T follicular helper cell (primary cell): ENCODE measurements at regions not wholly inside any gene's neighbourhood (a gene's known extent, or its start where the extent isn't known, plus 50 kb on each side); places are given as distances from the start of the nearest gene placed in this dataset.

Experiments used
- DNase-seq: peaks from one replicate; pipeline ENCODE4 v3.0.0-alpha.2; 2020; ENCODE audit warnings: low read depth

DNA sequence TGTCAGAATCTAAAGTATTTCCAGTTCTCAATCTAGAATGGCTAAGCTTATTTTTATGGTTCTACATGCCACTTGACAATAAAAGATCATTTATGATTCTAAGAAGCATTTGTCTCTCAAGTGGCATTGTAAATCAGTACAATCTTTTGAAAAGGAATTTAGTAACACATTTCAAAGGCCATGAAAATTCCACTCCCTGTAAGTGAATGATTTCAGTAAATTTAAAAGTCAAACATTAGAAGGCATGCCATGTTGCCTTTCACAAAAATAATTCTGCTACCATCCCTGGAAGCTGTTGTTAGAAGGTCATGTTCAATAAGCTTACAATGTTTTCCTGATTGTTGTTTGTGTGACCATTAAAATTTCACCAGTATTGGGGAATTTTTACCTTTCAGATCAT is 142.9 kb downstream of the RPIA start:
- no peak for DNase-seq

DNA sequence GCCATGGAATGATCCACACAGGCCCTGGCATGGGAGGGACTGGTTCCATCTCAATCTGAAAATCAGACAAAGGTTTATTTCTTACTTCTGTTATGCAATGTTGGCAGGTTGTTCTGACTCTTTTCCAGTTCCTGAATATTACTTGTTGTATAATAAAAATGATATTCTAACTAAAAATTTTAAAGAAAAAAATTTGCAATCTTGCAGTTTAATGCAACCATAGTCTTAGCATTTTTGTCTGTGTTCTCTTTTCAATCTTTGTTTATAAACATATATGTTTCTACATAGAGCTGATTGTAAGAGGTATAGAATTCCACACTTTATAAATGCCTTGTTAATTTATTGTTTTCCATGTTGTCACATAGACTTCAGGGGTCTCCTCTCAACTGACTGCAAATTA is 143.4 kb downstream of the RPIA start:
- DNase-seq = no peak

DNA sequence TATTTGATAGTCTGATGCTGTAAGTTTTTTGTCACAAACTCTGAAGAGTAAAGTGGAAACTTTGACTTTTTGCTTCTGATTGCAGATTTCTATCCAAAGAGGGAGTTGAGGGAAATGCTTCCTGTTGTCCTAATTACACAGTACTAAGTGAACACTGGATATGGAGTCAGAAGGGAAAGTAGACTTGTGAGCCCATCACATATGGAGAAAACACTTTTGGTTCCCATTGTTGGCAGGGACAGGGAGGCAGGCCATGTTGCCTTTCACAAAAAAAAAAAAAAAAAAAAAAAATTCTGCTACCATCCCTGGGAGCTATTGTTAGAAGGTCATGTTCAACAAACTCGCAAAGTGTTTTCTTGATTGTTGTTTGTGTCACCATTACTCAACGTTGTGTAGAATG is 144.3 kb downstream of the RPIA start:
- no peak for DNase-seq

DNA sequence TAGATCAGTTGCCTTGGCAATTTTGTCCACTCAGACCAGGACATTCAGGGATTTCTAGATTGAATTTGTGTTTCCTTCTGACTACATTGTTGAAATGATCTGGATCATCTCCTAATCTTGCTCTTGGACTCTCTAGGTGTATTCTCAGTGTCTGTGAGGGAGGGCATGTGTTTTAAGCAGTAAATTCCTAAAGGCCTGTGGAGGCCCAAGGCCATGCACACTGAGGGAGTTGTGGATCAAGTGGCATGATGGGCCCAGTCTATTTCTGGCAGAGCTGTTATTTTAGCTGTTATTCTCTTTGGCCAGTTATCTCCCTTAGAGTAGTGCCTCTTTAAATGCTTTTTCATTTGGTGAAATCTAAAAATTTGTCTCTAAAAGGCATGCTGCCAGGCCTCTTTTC is 144.9 kb downstream of the RPIA start:
- no peak for DNase-seq

DNA sequence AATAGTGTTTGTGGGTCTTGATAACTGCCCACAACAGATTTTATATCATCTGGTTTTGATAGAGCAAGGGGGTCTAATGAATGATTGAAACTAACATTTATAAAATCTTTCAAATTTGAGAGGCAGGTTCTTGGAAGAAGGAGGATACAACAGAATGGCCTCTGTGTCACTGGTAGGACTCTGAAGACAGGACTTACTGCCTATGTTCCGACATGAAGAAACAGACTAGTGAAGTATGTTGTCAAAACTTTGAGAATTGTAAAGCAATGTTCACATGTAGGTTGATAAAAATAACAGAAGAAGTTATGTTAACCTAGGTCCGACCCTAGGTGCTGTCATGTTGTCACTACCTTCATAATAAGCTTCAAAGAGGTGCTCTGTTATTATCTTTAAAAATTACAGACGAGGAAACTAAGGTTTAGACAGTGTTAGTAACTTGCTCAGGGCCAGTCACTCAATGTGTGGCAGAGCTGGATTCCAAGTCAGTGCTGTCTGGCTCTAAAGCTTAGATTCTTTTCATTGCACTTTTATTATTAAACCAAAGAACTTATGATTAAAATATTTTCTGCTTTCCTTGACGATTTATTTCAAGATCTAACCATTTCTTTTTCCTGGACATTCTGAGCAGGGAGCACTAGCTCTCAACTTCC is 146.2 kb downstream of the RPIA start:
- no peak for DNase-seq

DNA sequence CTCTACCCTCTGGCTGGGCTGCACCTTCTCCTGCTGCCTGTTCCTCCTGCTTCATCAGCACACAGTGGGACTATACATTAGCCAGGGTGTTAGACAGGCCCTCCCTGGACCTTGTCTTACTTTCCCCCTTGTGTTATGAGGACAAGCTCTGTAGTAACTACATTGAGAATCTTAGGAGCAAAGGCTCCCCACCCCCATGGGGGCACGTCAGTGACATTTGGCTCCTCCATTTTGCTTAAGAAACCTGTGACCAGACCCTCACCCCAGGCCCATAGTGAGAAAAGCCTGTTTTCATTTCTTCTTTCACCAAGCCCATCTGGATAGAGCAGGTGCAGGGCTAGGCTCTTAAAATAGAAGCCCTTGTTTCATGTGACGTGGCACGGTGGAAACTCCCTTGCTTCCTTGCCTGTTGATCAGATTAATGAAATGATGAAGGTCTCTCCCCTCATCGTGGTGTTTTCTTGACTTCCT is 146.7 kb downstream of the RPIA start:
- no peak for DNase-seq

DNA sequence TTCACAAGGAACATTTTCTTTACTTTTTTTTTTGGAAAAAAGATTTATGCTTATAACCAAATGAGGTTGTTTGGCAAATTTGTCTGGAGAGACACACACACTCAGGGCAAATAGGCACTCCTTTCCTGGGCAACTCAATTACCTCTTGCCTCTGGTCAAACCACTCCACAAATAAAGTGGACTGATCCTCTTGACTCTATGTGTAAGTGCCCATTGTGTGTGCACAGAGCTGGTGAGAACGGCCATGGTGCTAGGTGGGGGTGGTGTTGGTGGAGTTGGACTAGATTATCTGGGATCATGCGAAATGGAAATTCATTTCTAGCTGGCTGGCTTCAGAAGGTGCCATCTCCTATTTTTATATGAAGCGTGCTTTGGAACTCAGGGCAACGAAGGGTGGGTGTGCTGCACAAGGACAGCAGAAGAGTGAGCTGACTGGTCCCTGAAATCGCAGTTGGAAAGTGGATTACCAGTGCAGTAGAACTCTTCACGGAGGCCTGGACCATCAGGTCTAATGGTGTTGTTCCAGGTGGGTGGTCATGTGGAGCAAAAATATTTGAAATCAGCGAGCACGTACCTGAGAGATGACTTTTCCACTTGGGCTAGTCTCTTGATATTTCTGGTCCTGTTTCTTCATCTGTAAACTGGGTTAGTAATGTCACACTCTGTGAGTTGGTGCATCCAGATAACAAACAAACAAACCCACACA is 149.9 kb downstream of the RPIA start:
- no peak for DNase-seq

DNA sequence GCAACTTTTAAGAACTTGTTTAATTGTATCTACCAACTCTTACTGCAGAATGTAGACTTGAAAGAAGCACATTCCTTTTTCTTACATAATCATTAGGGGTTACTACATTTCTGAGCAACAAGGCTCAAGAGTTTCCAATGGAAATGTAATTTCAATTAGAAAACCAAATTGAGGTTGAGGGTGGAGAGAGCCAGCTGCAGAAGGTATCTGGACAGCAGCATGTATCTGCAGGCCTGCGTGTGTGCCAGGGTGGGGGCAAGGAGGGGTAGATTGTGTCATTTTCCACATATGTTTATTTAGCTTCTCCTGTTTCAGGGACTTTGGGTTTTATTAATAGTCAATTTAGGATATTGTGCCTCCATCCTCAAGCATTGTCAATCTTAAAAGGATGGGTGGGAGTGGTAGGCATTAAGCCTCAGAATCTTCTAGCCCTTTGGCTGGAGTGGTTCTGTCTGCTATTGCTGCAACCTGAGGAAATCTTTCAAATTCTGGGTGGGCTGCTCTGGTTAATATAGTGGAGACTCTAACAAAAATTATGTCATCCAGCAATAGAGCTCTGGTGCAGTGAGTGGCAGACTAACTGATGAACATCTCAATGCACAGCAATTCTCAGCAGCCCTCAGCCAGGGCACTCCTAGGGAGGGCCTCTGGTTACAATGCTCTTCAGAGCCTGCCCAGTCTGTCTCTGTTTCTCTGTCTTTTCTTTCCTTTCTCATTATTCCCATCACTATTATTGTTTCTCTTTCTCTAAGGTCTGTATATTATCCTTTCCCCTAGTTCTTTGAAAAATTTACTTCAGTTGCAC is 151.4 kb downstream of the RPIA start:
- no peak for DNase-seq

DNA sequence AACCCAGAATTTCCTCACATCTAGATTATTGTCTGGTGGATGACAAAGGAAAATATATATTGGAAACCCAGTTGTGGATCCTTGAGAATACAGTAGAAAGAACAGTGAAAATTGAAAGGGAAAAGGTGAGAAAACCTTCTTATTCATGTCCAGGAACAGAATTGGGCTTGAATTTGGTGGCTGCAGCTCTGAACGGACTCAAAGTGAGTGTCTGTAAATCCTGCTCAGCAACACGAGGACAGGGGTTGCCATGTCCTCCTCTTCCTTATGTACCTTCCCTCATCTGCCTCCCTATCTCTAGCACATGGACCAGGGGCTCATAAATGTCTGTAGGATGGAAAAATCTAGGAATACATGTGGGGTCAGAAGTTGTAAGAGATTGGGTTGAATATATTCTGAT is 152.2 kb downstream of the RPIA start:
- DNase-seq = no peak

DNA sequence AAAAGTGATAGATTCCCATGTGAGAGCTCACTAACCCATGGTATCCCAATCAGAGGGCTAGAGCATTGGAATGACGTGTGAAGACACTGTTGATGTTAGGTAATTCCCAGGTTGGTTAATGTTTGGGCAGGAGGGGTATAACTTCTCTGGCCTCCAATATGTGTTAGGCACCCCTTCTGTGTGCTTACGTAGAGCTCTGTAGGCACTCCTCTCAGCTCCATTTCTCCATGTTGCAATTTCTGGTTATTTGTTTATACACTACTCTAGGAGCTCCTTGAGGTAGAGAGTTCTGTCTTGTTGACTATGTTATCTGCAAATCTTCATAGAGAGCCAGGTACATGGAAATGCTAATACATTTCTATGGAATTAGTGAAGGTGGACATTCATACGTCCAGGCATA is 153.5 kb downstream of the RPIA start:
- no peak for DNase-seq

DNA sequence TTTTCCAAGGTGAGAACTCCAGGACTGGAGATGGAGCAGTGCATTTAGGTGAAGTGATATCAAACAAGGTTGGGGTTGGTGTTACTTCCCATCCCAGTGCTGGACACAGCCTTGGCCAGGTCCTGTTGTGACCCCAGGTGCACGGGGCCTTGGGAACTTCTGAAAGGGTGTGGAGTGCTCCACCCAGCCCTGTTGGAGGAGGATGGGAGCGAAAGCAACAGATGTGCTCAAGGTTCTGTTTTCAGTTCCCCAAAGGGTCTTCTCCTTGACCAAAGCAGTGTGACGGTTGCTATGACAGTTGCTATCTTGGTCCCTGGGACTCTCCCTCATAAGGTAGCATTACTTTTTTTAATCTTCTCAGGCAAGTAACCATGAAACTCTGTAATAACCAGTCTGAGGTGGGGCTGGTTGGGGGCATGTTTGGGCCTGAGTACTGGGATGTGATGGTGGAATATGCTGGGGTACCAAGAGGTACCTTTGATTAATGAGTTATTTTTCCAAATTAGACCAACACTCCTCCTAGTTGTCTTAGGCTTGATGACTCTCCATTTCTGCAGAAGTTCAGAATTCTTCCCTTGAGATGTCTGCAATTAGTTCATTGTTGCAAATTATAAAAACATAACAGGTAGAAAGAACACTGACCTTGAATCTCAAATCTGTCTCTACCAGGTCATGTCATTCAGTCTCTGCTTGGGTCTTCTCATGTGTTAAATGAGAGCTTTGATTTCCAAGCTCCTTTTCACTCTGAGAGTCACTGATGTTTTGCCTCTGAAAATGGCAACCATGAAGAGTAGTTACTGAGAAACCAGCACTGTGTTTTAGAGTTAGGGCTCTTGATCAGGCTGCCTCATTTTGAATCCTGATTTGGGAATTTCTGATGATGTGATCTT is 154.5 kb downstream of the RPIA start:
- no peak for DNase-seq

DNA sequence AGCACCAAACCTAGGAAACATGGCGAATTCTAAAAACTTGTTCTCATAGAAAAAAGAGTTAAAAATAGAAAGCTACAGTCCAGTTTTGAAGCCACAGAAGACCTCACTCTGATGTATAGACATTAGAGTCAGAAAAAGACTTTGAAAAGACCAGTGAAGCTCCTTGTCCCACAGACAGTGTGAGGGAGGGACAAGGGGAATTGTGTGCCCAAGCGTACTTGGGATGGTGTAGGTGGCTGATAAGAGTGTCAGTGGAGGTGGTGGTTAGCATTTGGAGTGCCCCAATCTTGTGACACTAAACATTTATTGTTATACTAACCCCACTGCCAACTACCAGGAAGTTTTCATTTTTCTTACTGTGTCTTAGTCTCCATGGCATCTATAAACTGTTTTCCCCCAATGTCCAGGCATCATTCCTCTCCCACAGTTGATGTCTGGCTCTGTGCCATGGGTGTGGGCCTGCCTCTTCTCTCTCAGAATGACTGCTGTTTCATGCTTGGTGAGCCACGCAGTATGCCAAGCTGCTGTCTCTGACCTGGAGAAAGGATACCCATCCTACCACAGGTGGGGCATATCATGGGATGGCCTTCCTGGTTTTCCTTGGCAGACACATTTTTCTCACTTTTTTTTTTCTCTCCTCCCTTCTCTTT is 161.4 kb downstream of the RPIA start:
- no peak for DNase-seq

DNA sequence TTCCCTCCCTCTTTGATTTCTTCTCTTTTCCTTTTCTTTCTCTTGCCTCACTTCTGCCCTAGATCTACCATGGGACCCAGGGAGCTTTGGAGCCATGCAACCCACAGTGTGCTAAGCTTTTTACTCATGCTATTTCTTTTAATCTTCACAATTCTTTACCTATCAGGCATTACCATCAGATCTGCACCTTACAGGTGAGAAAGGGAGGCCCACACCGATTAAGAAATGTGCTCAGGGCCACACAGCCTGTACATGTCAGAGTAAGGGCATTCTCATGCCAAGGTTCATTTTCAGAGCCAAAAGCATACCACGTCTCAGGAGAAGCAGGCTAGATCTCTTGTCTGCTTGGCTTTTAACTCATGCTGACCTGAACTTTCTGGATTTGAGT is 161.9 kb downstream of the RPIA start:
- no peak for DNase-seq

DNA sequence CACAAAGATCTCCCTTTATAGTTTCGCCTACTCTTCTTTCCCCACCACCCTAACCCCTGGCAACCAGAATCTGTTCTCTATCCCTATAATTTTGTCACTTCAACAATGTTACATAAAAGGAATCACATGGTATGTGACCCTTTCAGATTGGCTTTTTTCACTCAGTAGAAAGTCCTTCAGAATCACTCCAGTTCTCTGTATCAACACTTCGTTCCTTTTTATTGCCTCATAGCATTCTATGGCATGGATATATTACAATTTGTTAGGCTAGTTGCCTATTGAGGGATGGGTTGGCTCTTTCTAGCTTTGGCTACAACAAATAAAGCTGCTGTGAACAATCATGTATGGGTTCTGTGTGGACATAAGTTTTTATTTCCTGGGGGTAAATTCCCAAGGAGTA is 163.1 kb downstream of the RPIA start:
- no peak for DNase-seq

DNA sequence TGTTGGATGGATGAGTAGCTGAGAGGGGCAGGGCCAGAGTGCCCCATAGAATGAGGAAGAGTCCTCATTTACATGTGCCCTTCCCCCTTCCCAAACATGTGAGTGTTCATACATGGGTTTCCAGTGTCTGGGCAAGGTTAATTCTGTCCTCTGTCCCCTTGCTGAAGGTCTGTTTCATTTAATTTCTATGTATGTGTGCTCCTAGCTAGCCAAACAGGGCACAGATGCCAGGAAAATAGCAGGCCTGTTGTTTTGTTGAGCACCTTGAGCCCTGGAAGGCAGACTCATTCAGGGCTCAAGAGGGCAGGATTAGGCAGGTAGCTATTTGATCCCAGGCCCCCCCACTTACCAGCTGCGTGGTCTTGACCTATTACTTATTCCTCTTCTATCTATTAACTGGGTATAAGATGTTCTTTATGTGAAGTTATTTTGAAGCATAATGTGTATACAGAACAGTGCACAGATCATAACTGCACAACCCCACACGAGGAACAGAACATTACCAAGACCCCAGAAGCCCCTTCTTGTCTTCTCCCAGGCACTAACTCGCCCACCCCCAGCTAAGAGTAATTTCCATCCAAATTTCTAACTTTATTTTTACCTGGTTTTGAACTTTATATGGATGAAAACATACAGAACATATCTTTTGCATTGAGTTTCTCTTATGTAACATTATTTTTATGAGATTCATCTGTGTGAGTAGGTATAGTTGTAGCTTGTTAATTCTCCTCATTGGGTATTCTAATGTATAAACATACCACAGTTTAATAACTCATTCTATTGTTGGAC is 164.3 kb downstream of the RPIA start:
- no peak for DNase-seq

DNA sequence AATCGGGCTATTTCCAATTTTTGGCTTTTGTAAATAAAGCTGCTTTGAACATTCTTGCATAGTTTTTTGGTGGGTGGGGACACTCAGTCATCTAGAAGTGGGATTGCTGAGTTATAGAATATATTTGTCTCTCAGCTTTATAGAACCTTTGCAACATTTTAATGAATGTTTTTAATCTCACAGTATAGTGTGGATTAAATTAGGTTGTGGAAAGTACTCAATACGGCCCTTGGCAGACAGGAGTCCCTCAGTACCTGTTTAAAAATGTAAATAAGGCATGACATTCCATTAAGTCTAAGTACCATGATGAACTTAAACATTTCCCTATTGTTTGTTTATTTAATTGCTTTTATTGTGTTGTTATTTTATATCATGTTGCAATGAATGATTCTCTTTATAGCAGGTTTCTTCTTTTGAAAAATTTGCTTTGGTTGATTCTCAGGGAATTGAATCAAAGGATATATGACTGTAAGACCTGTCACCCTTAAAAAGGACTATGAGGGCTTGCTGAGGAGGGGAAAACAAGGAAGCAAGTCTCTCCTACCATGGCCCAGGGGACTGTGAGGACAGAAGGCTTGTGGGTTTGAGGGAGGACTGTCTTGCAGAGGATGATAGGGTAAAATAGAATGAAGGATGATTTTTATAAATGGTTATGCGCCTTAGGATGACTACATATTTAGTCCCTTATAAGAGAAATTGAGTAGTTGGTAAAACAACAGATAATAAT is 165.1 kb downstream of the RPIA start:
- no peak for DNase-seq

DNA sequence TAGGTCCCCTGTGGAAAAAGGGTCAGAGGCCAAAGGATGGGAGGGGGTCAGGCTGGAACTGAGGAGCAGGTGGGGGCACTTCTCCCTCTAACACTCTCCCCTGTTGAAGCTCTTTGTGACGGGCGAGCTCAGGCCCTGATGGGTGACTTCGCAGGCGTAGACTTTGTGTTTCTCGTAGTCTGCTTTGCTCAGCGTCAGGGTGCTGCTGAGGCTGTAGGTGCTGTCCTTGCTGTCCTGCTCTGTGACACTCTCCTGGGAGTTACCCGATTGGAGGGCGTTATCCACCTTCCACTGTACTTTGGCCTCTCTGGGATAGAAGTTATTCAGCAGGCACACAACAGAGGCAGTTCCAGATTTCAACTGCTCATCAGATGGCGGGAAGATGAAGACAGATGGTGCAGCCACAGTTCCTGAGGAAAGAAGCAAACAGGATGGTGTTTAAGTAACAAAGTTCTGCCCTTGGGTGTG is 165.8 kb downstream of the RPIA start:
- DNase-seq = no peak

DNA sequence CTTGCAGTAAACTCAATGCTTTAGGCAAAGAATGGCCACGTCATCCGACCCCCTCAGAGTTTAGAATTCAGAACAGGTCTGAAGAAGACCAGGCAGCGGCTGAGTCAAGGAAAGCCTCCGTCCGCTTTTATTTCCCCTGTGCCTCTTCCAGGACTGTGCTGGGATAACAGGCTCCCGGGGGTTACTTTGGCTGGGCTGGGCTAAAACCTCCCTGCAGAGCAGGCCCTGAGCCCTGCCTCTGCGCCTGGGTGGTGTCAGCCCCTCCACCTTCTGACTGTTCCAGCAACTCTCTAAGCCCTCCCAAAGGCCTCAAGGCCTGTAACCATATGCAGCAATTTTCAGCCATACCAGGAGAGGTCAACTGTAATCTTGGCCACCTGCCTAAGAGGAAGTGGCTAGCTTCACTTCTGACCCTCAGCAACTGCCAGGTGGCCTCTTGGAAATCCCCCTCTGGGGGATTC is 166.5 kb downstream of the RPIA start:
- DNase-seq = no peak

DNA sequence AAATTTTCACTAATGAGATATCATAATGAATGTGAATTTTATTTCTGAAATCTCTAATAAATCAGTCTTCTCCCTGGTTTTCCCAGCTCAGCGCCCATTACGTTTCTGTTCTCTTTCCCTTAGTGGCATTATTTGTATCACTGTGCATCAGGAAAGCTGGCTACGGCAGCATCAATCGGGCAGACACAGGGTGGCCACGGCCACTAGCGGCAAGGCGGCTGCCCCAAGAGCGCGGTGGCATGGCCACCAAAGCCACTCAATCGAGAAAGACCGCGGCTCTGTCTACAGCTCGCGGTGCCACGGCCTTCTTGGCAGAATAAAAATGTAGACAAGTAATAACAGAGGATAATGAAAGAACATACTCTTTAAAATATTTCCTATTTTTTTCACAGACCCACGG is 168.0 kb downstream of the RPIA start:
- no peak for DNase-seq
